ENCODE measurements at regions not wholly inside any gene's neighbourhood (a gene's known extent, or its start where the extent isn't known, plus 50 kb on each side); places are given as distances from the start of the nearest gene placed in this dataset.

DNA sequence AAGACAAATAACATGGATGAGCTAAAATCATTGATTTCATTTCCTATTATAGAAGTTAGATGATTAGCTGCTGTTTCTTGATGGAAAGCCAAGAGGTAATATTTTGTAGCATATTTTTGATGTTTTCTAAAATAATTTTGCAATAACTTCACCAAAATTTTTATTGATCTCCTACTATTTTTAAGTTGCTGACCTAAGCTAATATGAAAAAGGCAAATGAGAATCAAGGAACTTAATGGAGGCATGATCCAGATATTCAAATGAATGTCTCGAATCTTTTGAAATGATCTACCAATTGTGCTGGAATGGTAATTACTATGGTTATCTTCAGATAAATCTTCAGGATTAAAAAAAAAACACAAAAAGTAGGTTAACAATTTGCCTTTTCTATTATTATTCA lies 1591.4 kb upstream of the PCDH7 start:
- CTCF ChIA-PET: no interaction called here
- DNase-seq (ENCODE audit: low read depth, low spot score): no peak
- TF ChIP-seq, protein P1, sequence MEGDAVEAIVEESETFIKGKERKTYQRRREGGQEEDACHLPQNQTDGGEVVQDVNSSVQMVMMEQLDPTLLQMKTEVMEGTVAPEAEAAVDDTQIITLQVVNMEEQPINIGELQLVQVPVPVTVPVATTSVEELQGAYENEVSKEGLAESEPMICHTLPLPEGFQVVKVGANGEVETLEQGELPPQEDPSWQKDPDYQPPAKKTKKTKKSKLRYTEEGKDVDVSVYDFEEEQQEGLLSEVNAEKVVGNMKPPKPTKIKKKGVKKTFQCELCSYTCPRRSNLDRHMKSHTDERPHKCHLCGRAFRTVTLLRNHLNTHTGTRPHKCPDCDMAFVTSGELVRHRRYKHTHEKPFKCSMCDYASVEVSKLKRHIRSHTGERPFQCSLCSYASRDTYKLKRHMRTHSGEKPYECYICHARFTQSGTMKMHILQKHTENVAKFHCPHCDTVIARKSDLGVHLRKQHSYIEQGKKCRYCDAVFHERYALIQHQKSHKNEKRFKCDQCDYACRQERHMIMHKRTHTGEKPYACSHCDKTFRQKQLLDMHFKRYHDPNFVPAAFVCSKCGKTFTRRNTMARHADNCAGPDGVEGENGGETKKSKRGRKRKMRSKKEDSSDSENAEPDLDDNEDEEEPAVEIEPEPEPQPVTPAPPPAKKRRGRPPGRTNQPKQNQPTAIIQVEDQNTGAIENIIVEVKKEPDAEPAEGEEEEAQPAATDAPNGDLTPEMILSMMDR (IDR thresholded peaks at IDR 0.05; ENCODE audit: insufficient read depth, low read length, missing control alignments): no peak
- no peak overlapping the region for H3K4me3 ChIP-seq (ENCODE audit: low read depth, low read length)
- POLR2A ChIA-PET: no interaction called here

DNA sequence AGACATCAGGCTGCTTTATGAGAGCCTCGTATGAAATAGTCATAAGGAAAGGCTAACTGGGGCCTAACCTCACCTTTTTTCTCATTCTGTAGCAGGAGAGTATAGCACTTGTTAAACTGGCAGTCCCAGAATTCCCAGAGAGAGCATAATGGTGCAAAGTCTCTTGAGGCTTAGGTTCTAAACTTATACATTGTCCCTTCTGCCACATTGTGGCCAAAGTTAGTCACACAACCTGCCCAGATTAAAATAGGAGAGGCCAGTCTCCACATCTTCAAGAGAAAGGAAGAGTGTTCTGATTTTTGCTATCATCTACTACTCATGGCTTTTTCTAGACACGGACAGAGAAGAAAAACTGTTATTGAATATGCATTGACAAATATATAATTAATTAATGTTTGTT lies 1588.9 kb upstream of the PCDH7 start:
- TF ChIP-seq, protein P1 (IDR thresholded peaks at IDR 0.05; ENCODE audit: insufficient read depth, low read length, missing control alignments): no peak
- POLR2A ChIA-PET: no interaction called here
- CTCF ChIA-PET: no interaction called here
- no peak overlapping the region for H3K4me3 ChIP-seq (ENCODE audit: low read depth, low read length)
- no peak for DNase-seq (ENCODE audit: low read depth, low spot score)

DNA sequence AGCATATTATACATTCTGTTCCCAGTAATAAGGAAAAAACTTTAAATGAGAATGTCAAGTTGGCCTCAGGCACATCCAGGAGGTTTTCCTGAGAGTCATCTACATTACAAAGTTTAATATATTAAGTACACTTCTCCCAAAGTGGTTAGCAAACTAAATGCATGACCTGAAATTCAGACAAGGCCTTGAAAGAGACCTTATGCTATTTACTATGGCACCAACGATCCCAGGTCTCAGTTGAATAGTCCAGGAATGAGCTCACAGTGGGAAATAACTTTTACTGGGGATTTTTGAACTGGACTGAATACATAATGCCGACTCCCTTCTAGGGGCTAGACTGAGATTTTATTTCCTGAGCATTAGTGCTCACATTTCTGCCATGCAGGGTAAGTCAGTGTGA lies 1577.5 kb upstream of the PCDH7 start:
- H3K4me3 ChIP-seq (ENCODE audit: low read depth, low read length): no peak overlapping the region
- CTCF ChIA-PET: no interaction called here
- POLR2A ChIA-PET: no interaction called here
- DNase-seq (ENCODE audit: low read depth, low spot score): no peak
- TF ChIP-seq, protein P1 (IDR thresholded peaks at IDR 0.05; ENCODE audit: insufficient read depth, low read length, missing control alignments): no peak

DNA sequence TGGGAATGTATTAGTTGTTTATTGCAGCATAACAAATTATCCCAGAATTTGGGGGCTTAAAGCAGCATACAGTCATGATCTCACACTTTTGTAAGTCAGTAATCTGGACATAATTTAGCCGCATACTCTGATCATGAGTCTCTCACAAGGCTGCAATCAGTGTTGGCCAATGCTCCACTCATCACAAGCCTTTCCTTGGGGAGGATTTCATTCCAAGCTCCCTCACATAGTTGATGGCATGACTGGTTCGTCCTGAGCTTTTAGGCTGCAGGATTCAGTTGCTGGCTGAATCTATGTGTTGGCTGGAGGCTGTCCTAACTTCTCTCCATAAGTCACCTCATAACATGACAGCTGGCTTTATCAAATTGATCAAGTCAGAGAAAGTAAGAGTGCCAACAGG lies 1568.6 kb upstream of the PCDH7 start:
- DNase-seq (ENCODE audit: low read depth, low spot score): no peak
- TF ChIP-seq, protein P1 (IDR thresholded peaks at IDR 0.05; ENCODE audit: insufficient read depth, low read length, missing control alignments): no peak
- CTCF ChIA-PET: no interaction called here
- POLR2A ChIA-PET: no interaction called here
- H3K4me3 ChIP-seq (ENCODE audit: low read depth, low read length): no peak overlapping the region

DNA sequence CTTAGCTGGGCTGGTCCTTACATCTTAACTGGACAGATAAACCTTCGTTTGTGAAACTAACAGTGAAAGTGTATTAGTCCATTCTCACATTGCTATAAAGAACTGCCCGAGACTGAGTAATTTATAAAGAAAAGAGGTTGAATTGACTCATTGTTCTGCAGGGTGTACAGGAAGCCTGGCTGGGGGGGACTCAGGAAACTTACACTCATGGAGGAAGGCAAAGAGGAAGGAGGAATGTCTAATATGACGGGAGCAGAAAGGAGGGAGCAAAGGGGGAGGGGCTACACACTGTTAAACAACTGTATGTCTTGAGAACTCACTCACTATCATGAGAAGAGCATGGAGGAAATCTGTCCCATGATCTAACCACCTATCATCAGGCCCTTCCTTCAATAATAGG lies 1566.5 kb upstream of the PCDH7 start:
- CTCF ChIA-PET: no interaction called here
- no peak overlapping the region for H3K4me3 ChIP-seq (ENCODE audit: low read depth, low read length)
- no peak for DNase-seq (ENCODE audit: low read depth, low spot score)
- POLR2A ChIA-PET: no interaction called here
- TF ChIP-seq, protein P1 (IDR thresholded peaks at IDR 0.05; ENCODE audit: insufficient read depth, low read length, missing control alignments): no peak

DNA sequence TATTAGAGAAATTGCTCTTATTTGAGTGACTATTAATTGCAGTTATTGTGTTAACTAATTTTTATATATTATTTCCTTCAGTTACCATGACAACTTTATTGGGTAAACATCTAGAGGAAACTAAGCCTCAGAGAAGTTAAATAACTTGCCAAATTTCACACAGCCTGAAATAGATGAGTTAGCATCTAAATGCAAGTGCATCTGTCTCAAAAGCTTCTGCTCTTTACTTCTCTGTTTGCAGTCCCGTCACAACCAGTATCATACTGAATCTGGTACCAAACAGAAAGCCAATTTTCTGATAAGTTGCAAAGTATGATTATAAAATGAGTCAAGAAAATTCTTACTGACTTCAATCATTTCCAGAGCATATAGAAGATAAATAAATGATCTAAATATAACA lies 1544.9 kb upstream of the PCDH7 start:
- ChIA-PET CTCF (no interaction called here), POLR2A (no interaction called here)
- TF ChIP-seq, protein P1 (IDR thresholded peaks at IDR 0.05; ENCODE audit: insufficient read depth, low read length, missing control alignments): no peak
- no peak for DNase-seq (ENCODE audit: low read depth, low spot score)
- no peak overlapping the region for H3K4me3 ChIP-seq (ENCODE audit: low read depth, low read length)
